ENCODE measurements at regions not wholly inside any gene's neighbourhood (a gene's known extent, or its start where the extent isn't known, plus 50 kb on each side); places are given as distances from the start of the nearest gene placed in this dataset.

GRCh38 chr20:10806539-10806938 is 132.7 kb upstream of the JAG1 start:
- DNase-seq: no peak

GRCh38 chr20:10807013-10807412 is 133.2 kb upstream of the JAG1 start:
- no peak for DNase-seq

GRCh38 chr20:10812759-10813327 is 139.0 kb upstream of the JAG1 start:
- no peak for DNase-seq

- DNase-seq: no peak
Observed at GRCh38 chr20:10823585-10823984, 149.8 kb upstream of the JAG1 start.

GRCh38 chr20:10824750-10825500 is 151.1 kb upstream of the JAG1 start:
- no peak for DNase-seq

- DNase-seq: no peak
Observed at GRCh38 chr20:10826111-10826510, 152.3 kb upstream of the JAG1 start.

- DNase-seq: no peak
Observed at GRCh38 chr20:10828180-10828579, 154.4 kb upstream of the JAG1 start.

GRCh38 chr20:10832141-10832540 is 158.3 kb upstream of the JAG1 start:
- DNase-seq: no peak

GRCh38 chr20:10837901-10838300 is 164.1 kb upstream of the JAG1 start:
- no peak for DNase-seq

- DNase-seq: no peak
Observed at GRCh38 chr20:10842116-10842515, 168.3 kb upstream of the JAG1 start.

GRCh38 chr20:10843146-10843711 is 169.4 kb upstream of the JAG1 start:
- no peak for DNase-seq

GRCh38 chr20:10846766-10847165 is 173.0 kb upstream of the JAG1 start:
- DNase-seq: no peak

GRCh38 chr20:10848810-10849370 is 175.1 kb upstream of the JAG1 start:
- no peak for DNase-seq

- no peak for DNase-seq
Observed at GRCh38 chr20:10853176-10853575, 179.4 kb upstream of the JAG1 start.

- no peak for DNase-seq
Observed at GRCh38 chr20:10853731-10854130, 179.9 kb upstream of the JAG1 start.

- DNase-seq: no peak
Observed at GRCh38 chr20:10854976-10855375, 181.2 kb upstream of the JAG1 start.

GRCh38 chr20:10855778-10856177 is 182.0 kb upstream of the JAG1 start:
- DNase-seq: no peak

GRCh38 chr20:10856237-10857015 is 182.6 kb upstream of the JAG1 start:
- DNase-seq: no peak

GRCh38 chr20:10857352-10858070 is 183.7 kb upstream of the JAG1 start:
- peak; percentile 19 for DNase-seq

- no peak for DNase-seq
Observed at GRCh38 chr20:10861090-10861489, 187.3 kb upstream of the JAG1 start.

GRCh38 chr20:10861619-10862018 is 187.8 kb upstream of the JAG1 start:
- DNase-seq: no peak

All from right kidney (tissue), 1 donor.